Naive thymus-derived CD8-positive, alpha-beta T cell (primary cell): ENCODE measurements at regions not wholly inside any gene's neighbourhood (a gene's known extent, or its start where the extent isn't known, plus 50 kb on each side); places are given as distances from the start of the nearest gene placed in this dataset.
A peak's percentile ranks its signal among the peaks of the same experiment; 100 is the strongest.
"Not testable (repeated sequence)": the region's sequence is repeated elsewhere in the genome, so short reads cannot be mapped to it uniquely, and the experiment has no call there.

Experiments
- ATAC-seq, 2 donors: fragments of 150-1000 bp; cut with Tn5 transposase in 1 of 2; sonication (Bioruptor Pico), chemical (Tn5 transposase) in 1 of 2; 1 replicate in 1 of 2; 2 replicates in 1 of 2; pipeline ENCODE4 v1.10.0; 2021; ENCODE audit warnings: mild to moderate bottlenecking in 2 of 2, moderate library complexity in 2 of 2
- POLR2A ChIA-PET: fragments of 350-600 bp; sonication (Branson Sonifier 250); formaldehyde crosslinking; loops from one replicate; lab custom pipeline; 2021; ENCODE audit warnings: antibody characterized with exemption; lab: Charles Lee
- DNase-seq, 10 donors: peaks; one replicate each; pipeline versions ENCODE4 v3.0.0 to v3.0.0-alpha.2; 2020 to 2022
- H3K27ac Mint-ChIP-seq, 10 donors: one replicate each; pipeline ENCODE4 v1.8.0; 2020 to 2022; ENCODE audit warnings: mild to moderate bottlenecking in 10 of 10, mixed read lengths in 10 of 10, moderate library complexity in 4 of 10, inconsistent platforms in 1 of 10
- H3K27me3 Mint-ChIP-seq, 5 donors: one replicate each; pipeline ENCODE4 v1.8.0; 2021 to 2022; ENCODE audit warnings: mixed read lengths in 5 of 5
- H3K36me3 Mint-ChIP-seq, 3 donors: one replicate each; pipeline ENCODE4 v1.8.0; 2020 to 2022; ENCODE audit warnings: mixed read lengths in 3 of 3, mild to moderate bottlenecking in 2 of 3, inconsistent platforms in 1 of 3
- H3K4me1 Mint-ChIP-seq, 4 donors: one replicate each; pipeline ENCODE4 v1.8.0; 2021 to 2022; ENCODE audit warnings: mixed read lengths in 4 of 4
- H3K4me3 Mint-ChIP-seq, 10 donors: one replicate each; pipeline ENCODE4 v1.8.0; 2020 to 2022; ENCODE audit warnings: mild to moderate bottlenecking in 10 of 10, mixed read lengths in 10 of 10, moderate library complexity in 6 of 10, inconsistent platforms in 1 of 10
- H3K9me3 Mint-ChIP-seq, 9 donors: one replicate each; pipeline ENCODE4 v1.8.0; 2020 to 2022; ENCODE audit warnings: mixed read lengths in 9 of 9, mild to moderate bottlenecking in 3 of 9, inconsistent platforms in 1 of 9, moderate library complexity in 1 of 9

DNA sequence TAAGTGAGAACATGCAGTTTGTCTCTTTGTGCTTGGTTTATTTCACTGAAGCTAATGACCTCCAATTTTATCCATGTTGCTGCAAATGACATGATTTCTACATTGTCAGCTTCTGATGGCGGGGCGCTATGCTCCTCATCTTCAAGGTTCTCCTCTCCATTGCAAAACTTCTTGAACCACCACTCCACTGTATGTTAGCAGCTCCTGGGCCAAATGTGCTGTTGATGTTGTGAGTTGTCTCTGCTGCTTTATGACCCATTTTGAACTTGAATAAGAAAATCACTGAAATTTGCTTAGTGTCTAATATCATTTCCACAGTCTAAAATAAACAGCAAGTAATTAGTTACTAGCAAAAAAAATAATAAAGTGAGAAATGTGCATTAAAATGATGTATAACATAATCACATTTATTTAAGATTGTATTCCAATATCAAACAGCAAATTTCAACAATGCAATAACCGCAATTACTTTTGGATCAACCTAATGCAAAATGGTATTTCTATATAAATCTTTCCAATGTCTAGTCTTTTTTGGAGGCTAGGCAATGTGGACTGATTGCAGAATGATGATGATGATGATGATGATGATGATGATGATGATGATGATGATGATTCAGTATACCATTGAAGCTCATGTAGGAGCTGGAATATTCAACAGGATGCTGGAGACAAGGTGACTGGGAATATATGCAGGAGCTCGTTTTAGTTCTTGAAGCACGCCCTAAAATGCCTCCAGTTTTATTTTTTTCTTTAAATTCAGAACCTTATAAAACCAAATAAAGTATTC is 304.9 kb upstream of the KYNU start:
- no peaks in the 10 kb centered on the region for H3K4me1 Mint-ChIP-seq
- H3K9me3 Mint-ChIP-seq, result peaks cover 0 to 15% (median 2%) of the 10 kb centered on the region in 9 donors
- peaks cover 0 to 5% (median 0%) of the 10 kb centered on the region in 5 donors for H3K27me3 Mint-ChIP-seq
- ATAC-seq, result no peak
- H3K4me3 Mint-ChIP-seq, result no peak overlapping the region
- no peak overlapping the region for H3K27ac Mint-ChIP-seq
- no peak for DNase-seq
- POLR2A ChIA-PET, result no interaction called here
- no peaks in the 10 kb centered on the region for H3K36me3 Mint-ChIP-seq

DNA sequence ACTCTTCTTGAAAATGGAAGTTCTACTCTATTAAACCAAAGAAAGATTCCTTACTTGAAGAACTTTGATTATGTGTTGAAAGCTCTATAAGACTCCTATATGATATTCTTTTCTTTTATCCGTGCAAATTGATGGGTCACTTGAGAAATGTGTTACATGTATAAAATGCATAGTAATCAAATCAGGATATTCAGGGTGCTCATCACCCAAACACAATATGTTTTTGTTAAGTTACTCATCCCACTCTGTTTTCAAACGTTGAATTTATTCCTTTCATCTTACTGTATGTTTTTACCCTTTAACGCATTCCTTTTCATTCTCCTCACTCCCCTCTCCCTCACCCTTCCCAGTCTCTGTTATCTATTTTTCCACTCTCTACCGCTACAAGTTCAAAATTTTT is 305.5 kb upstream of the KYNU start:
- no peaks in the 10 kb centered on the region for H3K4me1 Mint-ChIP-seq
- no peak overlapping the region for H3K4me3 Mint-ChIP-seq
- H3K36me3 Mint-ChIP-seq, result no peaks in the 10 kb centered on the region
- DNase-seq (no peak), ATAC-seq (no peak)
- no peak overlapping the region for H3K27ac Mint-ChIP-seq
- peaks cover 0 to 15% (median 2%) of the 10 kb centered on the region in 9 donors for H3K9me3 Mint-ChIP-seq
- POLR2A ChIA-PET, result no interaction called here
- H3K27me3 Mint-ChIP-seq, result peaks cover 0 to 5% (median 0%) of the 10 kb centered on the region in 5 donors

DNA sequence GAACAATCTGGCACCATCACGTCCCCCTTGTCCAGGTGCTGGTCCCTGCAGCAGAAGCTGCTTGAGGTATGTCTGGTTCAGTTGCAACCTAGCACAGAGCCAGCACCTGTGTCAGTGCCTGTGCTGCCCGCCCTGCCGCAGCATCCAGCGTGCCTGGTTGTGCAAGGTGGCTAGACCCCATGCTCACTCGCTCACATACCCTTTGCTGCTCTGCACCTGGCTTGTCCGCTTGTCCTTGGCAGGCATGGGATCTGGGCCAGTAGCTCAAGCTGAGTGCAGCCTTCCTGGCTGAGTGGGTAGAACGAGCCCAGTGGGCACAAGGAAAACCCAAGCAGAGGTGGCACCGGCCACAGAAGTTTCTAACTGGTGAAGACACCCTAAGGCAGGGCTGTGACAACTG is 314.6 kb upstream of the KYNU start:
- Mint-ChIP-seq H3K9me3 (peaks cover 0 to 4% (median 0%) of the 10 kb centered on the region in 9 donors), H3K4me1 (no peaks in the 10 kb centered on the region), H3K36me3 (no peaks in the 10 kb centered on the region), H3K4me3 (no peak overlapping the region), H3K27me3 (no peaks in the 10 kb centered on the region), H3K27ac (no peak overlapping the region)
- POLR2A ChIA-PET, result no interaction called here
- DNase-seq (peak in 1 of 10 donors; percentile 58), ATAC-seq (no peak)

DNA sequence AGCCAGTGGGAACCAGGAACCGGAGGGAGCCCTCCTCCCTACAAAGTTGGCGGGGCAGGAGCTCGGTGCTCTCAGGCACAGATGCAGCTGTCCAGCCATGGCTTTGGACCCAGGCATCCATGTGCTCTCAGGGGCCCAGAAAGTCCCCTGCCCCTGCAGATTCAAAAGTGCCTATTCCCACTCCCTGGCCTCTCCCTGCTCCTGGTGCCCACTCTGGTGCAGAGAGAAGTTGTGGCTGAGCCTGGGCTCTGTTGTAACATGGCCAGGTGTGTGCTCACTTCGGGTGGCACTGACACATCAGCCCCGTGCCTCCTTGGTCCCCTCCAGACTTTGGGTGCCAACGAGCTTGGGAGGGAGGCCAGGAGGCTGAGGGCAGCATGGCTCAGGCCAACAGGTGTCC is 315.8 kb upstream of the KYNU start:
- Mint-ChIP-seq H3K27me3 (no peaks in the 10 kb centered on the region), H3K4me3 (no peak overlapping the region), H3K4me1 (no peaks in the 10 kb centered on the region), H3K36me3 (no peaks in the 10 kb centered on the region), H3K27ac (no peak overlapping the region), H3K9me3 (peaks cover 0 to 4% (median 0%) of the 10 kb centered on the region in 9 donors)
- POLR2A ChIA-PET, result no interaction called here
- ATAC-seq, result peak in 1 of 2 donors; percentile 16
- DNase-seq, result no peak

DNA sequence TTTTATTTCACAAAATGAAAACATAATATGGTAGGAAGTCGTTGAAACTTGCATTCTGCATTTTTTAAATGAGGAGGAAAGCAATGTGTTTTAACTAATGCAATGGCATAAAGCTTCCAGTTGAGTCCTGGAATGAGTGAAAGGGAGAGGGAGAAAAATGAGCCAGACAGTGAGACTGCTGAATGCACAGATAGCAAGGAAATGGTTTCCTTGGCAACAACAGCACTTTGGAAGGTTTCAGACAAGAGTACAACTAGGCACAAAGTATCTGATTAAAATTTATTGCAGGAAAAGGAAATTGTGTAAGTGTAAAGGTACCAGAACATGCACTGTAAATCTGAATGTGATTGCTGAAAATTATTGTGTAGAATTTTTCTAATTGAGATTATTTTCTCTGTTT is 320.1 kb upstream of the KYNU start:
- no peaks in the 10 kb centered on the region for H3K4me1 Mint-ChIP-seq
- H3K27me3 Mint-ChIP-seq, result no peaks in the 10 kb centered on the region
- H3K27ac Mint-ChIP-seq, result no peak overlapping the region

DNA sequence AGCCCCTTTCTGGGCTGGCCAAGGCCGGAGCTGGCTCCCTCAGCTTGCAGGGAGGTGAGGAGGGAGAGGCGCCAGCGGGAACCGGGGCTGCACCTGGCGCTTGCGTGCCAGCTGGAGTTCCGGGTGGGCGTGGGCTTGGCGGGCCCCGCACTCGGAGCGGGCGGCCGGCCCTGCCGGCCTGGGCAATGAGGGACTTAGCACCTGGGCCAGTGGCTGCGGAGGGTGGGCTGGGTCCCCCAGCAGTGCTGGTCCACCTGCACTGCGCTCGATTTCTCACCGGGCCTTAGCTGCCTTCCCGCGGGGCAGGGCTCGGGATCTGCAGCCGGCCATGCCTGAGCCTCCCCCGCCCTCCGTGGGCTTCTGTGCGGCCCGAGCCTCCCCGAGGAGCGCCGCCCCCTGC is 331.5 kb upstream of the KYNU start:
- H3K36me3 Mint-ChIP-seq, ATAC-seq, DNase-seq, H3K4me3 Mint-ChIP-seq, POLR2A ChIA-PET, H3K4me1 Mint-ChIP-seq, H3K27me3 Mint-ChIP-seq, H3K27ac Mint-ChIP-seq: not testable (repeated sequence)
- H3K9me3 Mint-ChIP-seq, result peaks cover 4 to 21% (median 10%) of the 10 kb centered on the region in 9 donors

More for the DNA sequence above, 320.1 kb upstream of the KYNU start:
- H3K9me3 Mint-ChIP-seq, result peaks cover 0 to 4% (median 0%) of the 10 kb centered on the region in 9 donors
- POLR2A ChIA-PET, result no interaction called here
- no peak for ATAC-seq
- H3K36me3 Mint-ChIP-seq, result no peaks in the 10 kb centered on the region
- H3K4me3 Mint-ChIP-seq, result no peak overlapping the region
- DNase-seq, result no peak

DNA sequence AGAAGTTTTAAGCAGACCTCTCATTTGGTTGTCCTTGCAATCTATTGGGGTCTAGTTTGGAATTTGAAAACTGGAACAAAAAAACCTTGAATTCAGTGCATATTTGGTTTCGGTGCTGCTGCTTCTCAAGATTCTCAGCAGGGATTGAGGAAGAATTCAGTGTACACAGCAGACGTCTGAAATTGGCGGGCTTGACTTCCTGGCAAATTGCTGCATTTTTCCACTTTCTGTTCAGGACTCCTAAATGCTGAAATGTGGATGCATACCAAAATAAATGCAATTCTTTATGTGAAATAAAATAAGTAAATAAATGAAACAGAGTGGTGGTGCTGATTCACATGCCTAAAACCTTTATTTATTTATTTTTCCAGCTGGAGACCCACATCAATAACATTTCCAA is 332.4 kb upstream of the KYNU start:
- H3K4me1 Mint-ChIP-seq, result no peaks in the 10 kb centered on the region
- H3K27ac Mint-ChIP-seq, result no peak overlapping the region
- POLR2A ChIA-PET, result no interaction called here
- peaks cover 4 to 20% (median 8%) of the 10 kb centered on the region in 9 donors for H3K9me3 Mint-ChIP-seq
- DNase-seq (no peak), ATAC-seq (no peak)
- no peaks in the 10 kb centered on the region for H3K27me3 Mint-ChIP-seq
- H3K4me3 Mint-ChIP-seq, result no peak overlapping the region
- H3K36me3 Mint-ChIP-seq, result peaks cover 0 to 5% (median 0%) of the 10 kb centered on the region in 3 donors

DNA sequence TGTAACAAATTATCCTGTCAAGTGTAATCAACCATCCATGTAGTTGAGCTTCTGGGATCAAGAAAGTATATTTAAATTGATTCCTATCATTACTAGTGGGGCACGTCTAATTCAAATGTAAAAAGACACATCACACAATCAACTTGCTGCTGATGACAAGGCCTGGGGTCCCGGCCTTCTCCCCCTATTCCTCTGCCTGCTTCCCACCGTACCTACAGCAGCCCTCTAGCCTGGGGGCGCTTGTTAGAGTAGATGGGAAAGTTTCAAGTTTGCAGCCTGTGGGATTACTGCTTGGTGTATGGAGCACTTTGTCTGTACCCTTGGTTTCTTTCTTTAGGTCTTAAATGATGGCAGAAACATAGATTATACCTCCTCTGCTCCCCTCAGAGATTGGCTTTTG is 333.3 kb upstream of the KYNU start:
- DNase-seq, result no peak
- H3K4me3 Mint-ChIP-seq, result no peak overlapping the region
- no peak for ATAC-seq
- no peaks in the 10 kb centered on the region for H3K27me3 Mint-ChIP-seq
- peaks cover 4 to 14% (median 7%) of the 10 kb centered on the region in 9 donors for H3K9me3 Mint-ChIP-seq
- H3K27ac Mint-ChIP-seq, result no peak overlapping the region
- POLR2A ChIA-PET, result no interaction called here
- peaks cover 0 to 5% (median 0%) of the 10 kb centered on the region in 3 donors for H3K36me3 Mint-ChIP-seq
- H3K4me1 Mint-ChIP-seq, result no peaks in the 10 kb centered on the region

DNA sequence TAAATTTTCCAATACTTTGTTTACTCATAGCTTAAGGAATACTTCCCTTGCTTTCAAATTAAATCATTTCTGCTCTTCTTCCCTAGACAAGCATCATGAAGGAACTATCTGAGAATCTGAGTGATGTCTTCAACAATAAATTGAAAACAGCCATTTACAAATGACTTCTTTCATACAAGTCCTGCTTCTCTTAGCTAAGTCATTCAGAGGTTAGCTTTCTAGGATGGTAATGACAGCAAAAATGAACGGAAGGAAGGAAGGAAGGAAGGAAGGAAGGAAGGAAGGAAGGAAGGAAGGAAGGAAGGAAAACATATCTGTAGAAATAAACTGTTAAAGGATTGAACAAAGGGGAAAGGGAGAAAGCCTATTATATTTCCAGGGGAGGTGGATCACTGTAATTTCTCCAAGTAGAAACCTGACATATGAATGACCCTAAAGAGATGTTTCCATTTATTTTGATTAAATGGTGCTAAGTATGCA is 335.0 kb upstream of the KYNU start:
- Mint-ChIP-seq H3K9me3 (peaks cover 0 to 5% (median 2%) of the 10 kb centered on the region in 9 donors), H3K4me1 (no peaks in the 10 kb centered on the region), H3K27ac (no peak overlapping the region), H3K36me3 (no peaks in the 10 kb centered on the region), H3K4me3 (no peak overlapping the region), H3K27me3 (no peaks in the 10 kb centered on the region)
- no peak for DNase-seq
- ATAC-seq, result no peak
- POLR2A ChIA-PET, result no interaction called here

DNA sequence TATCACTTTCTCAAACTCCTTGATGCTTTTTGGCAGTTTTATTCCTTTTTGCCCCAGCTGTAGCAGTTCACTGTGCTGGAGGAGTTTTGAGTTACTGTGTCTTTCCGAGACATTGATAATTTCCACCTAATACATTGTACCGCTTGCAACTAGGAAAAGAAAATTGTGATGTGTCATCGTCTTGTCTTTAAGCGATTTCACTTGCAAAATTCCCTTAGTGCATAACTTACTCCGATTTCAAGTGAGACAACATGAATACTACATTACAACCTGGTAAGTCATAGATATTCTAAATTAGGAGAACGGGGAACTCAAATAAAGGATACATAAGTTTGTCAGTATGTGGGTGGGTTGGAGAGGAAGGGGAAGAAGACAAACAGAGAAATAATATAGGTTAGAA is 340.5 kb upstream of the KYNU start:
- H3K27me3 Mint-ChIP-seq, result no peaks in the 10 kb centered on the region
- H3K36me3 Mint-ChIP-seq, result no peaks in the 10 kb centered on the region
- no peak overlapping the region for H3K27ac Mint-ChIP-seq
- no peak for DNase-seq
- POLR2A ChIA-PET, result no interaction called here
- H3K9me3 Mint-ChIP-seq, result peaks cover 0 to 7% (median 0%) of the 10 kb centered on the region in 9 donors
- ATAC-seq, result no peak
- no peak overlapping the region for H3K4me3 Mint-ChIP-seq
- no peaks in the 10 kb centered on the region for H3K4me1 Mint-ChIP-seq

DNA sequence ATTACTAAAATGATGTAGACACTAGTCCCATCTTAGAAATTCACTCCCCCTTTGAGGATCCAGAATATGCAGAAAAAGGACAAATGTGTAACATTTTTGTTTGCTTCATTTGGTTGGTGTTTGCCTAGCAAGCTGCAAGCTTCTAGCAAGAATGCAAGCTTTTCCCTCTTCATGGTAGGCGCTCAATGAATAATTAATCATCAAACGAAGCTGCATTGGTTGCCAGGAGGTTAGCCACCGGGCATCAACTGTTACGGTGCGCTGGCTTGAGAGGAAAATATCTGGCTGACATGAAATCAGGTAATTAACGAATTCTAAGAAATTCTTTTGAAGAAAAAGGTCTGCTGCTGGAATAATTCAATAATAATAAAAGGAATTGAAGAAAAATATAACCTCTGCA is 341.0 kb upstream of the KYNU start:
- Mint-ChIP-seq H3K9me3 (peaks cover 0 to 7% (median 0%) of the 10 kb centered on the region in 9 donors), H3K4me1 (no peaks in the 10 kb centered on the region), H3K27me3 (no peaks in the 10 kb centered on the region), H3K4me3 (no peak overlapping the region), H3K27ac (no peak overlapping the region), H3K36me3 (no peaks in the 10 kb centered on the region)
- POLR2A ChIA-PET, result no interaction called here
- no peak for ATAC-seq
- DNase-seq, result no peak

DNA sequence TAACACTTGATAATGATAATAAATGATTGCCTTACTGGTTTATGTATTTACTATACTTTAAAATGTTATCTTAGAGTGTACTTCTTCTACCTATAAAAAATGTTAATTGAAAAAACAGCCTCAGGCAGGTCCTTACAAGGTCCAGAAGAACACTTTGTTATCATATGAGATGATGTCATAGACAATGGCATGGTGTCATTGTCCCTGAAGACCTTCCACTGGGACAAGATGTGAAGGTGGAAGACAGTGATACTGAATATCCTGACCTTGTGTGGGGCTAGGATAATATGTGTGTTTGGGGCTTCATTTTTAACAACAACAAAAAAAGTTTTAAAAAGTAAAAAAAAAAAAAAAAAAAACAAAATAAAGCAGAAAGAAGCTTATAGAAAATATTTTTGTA is 342.2 kb upstream of the KYNU start:
- POLR2A ChIA-PET, result no interaction called here
- Mint-ChIP-seq H3K36me3 (no peaks in the 10 kb centered on the region), H3K27ac (no peak overlapping the region), H3K4me3 (no peak overlapping the region), H3K9me3 (peaks cover 0 to 7% (median 0%) of the 10 kb centered on the region in 9 donors), H3K4me1 (no peaks in the 10 kb centered on the region), H3K27me3 (no peaks in the 10 kb centered on the region)
- ATAC-seq (no peak), DNase-seq (no peak)

DNA sequence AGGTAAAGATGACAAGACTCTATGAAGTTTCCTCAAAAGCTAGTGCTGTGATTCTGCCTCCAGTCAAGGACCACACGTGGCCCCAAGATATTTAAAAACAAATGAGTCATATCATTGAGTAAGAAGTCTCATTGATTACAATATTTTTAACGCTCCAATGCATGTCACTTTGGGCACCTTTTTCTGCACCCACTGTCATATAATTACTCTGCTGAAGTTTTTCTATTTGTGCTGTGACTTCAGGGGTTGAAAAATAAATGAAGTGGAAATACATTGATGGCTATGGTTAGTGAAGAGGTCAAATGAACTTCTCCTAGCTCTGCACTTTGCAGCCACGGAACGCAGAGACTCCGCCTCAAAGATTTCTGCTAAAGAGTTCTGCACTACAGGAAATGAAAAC is 344.3 kb upstream of the KYNU start:
- Mint-ChIP-seq H3K27me3 (no peaks in the 10 kb centered on the region), H3K4me3 (no peak overlapping the region), H3K4me1 (no peaks in the 10 kb centered on the region), H3K27ac (no peak overlapping the region), H3K36me3 (no peaks in the 10 kb centered on the region), H3K9me3 (peaks cover 0 to 7% (median 2%) of the 10 kb centered on the region in 9 donors)
- ATAC-seq (no peak), DNase-seq (no peak)
- POLR2A ChIA-PET, result no interaction called here

DNA sequence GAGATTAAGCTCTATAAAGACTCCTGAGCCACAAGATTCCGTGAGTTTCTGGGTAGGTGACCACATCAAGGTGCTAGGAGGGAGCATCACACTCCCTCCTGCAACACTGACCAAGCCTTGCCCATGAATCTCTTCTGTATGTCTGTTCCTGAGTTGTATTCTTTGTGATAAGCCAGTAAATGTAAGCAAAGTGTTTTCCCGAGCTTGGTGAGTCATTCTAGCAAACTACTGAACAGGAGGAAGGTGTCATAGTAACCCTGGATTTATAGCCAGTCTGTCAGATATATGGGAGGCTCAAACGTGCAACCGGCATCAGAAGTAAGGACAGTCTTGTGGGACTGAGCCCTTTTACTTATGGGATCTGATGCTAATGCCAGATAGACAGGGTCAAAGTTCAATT is 346.1 kb upstream of the KYNU start:
- H3K27me3 Mint-ChIP-seq, result no peaks in the 10 kb centered on the region
- POLR2A ChIA-PET, result no interaction called here
- ATAC-seq, result no peak
- H3K9me3 Mint-ChIP-seq, result peaks cover 0 to 7% (median 3%) of the 10 kb centered on the region in 9 donors
- H3K4me3 Mint-ChIP-seq, result no peak overlapping the region
- no peak overlapping the region for H3K27ac Mint-ChIP-seq
- H3K36me3 Mint-ChIP-seq, result no peaks in the 10 kb centered on the region
- no peaks in the 10 kb centered on the region for H3K4me1 Mint-ChIP-seq
- no peak for DNase-seq
